SK-N-SH treated with all-trans-retinoic acid at 6 μM for 48 hours (cell line): ENCODE measurements at regions not wholly inside any gene's neighbourhood (a gene's known extent, or its start where the extent isn't known, plus 50 kb on each side); places are given as distances from the start of the nearest gene placed in this dataset.

Experiments used
- ATAC-seq: fragments of 200-7000 bp; cut with Tn5 transposase; 3 replicates; pipeline ENCODE4 v1.9.1; 2020; ENCODE audit warnings: mild to moderate bottlenecking, moderate library complexity
- ARNTL ChIP-seq: fragments of 450-650 bp; formaldehyde crosslinking; IDR thresholded peaks from 2 replicates; pipeline ENCODE4 v1.5.0; 2020; ENCODE audit warnings: low read depth, mild to moderate bottlenecking, moderate library complexity, borderline replicate concordance
- CREB5 ChIP-seq: fragments of 250-450 bp; sonication (Bioruptor Pico); IDR thresholded peaks from 2 replicates; pipeline ENCODE4 v1.5.1; 2020; ENCODE audit warnings: low read depth, mild to moderate bottlenecking, moderate library complexity
- CSDC2 ChIP-seq: fragments of 250-450 bp; sonication (Bioruptor Pico); IDR thresholded peaks from 2 replicates; pipeline ENCODE4 v1.5.0; 2020; ENCODE audit warnings: mild to moderate bottlenecking, moderate library complexity
- CSRNP3 ChIP-seq: fragments of 250-450 bp; sonication (Bioruptor Pico); IDR thresholded peaks from 2 replicates; pipeline ENCODE4 v1.5.1; 2021; ENCODE audit warnings: mild to moderate bottlenecking, moderate library complexity
- ESRRG ChIP-seq: fragments of 250-450 bp; sonication (Bioruptor Pico); IDR thresholded peaks from 2 replicates; pipeline ENCODE4 v1.6.1; 2021; ENCODE audit warnings: mild to moderate bottlenecking
- GLIS3 ChIP-seq: fragments of 250-450 bp; sonication (Bioruptor Pico); IDR thresholded peaks from 2 replicates; pipeline ENCODE4 v1.5.0; 2020; ENCODE audit warnings: mild to moderate bottlenecking, moderate library complexity
- OSR1 ChIP-seq: fragments of 250-450 bp; sonication (Bioruptor Pico); IDR thresholded peaks from 2 replicates; pipeline ENCODE4 v1.8.0; 2022; ENCODE audit warnings: moderate library complexity, mild to moderate bottlenecking, inconsistent platforms
- PATZ1 ChIP-seq: fragments of 250-450 bp; sonication (Bioruptor Pico); IDR thresholded peaks from 2 replicates; pipeline ENCODE4 v1.8.0; 2020; ENCODE audit warnings: mild to moderate bottlenecking, moderate library complexity, borderline replicate concordance
- POU6F1 ChIP-seq: fragments of 250-450 bp; sonication (Bioruptor Pico); IDR thresholded peaks from 2 replicates; pipeline ENCODE4 v1.8.0; 2021; ENCODE audit warnings: low read depth, mild to moderate bottlenecking, moderate library complexity, borderline replicate concordance
- PPARA ChIP-seq: fragments of 250-450 bp; sonication (Bioruptor Pico); IDR thresholded peaks from 2 replicates; pipeline ENCODE4 v1.5.0; 2020; ENCODE audit warnings: mild to moderate bottlenecking, borderline replicate concordance
- SNAI2 ChIP-seq: fragments of 250-450 bp; sonication (Bioruptor Pico); IDR thresholded peaks from 2 replicates; pipeline ENCODE4 v1.5.0; 2020; ENCODE audit warnings: mild to moderate bottlenecking, moderate library complexity
- TCF4 ChIP-seq: fragments of 250-450 bp; sonication (Bioruptor Pico); IDR thresholded peaks from 2 replicates; pipeline ENCODE4 v1.8.0; 2021; ENCODE audit warnings: mild to moderate bottlenecking, moderate library complexity, borderline replicate concordance
- TOX ChIP-seq: fragments of 250-450 bp; sonication (Bioruptor Pico); IDR thresholded peaks from 2 replicates; pipeline ENCODE4 v1.8.0; 2021; ENCODE audit warnings: mild to moderate bottlenecking, moderate library complexity, borderline replicate concordance
- TSHZ2 ChIP-seq: fragments of 250-450 bp; sonication (Bioruptor Pico); IDR thresholded peaks from 2 replicates; pipeline ENCODE4 v1.5.0; 2020; ENCODE audit warnings: mild to moderate bottlenecking, moderate library complexity
- ZC3H10 ChIP-seq: fragments of 250-450 bp; sonication (Bioruptor Pico); IDR thresholded peaks from 2 replicates; pipeline ENCODE4 v1.5.1; 2021; ENCODE audit warnings: mild to moderate bottlenecking, moderate library complexity
- ZFP3 ChIP-seq: fragments of 250-450 bp; sonication (Bioruptor Pico); IDR thresholded peaks from 2 replicates; pipeline ENCODE4 v1.5.0; 2020; ENCODE audit warnings: mild to moderate bottlenecking, moderate library complexity
- ZFP30 ChIP-seq: fragments of 450-650 bp; formaldehyde crosslinking; IDR thresholded peaks from 2 replicates; pipeline ENCODE4 v1.5.0; 2022; ENCODE audit warnings: mild to moderate bottlenecking, moderate library complexity
- ZNF565 ChIP-seq: fragments of 450-650 bp; formaldehyde crosslinking; conservative IDR thresholded peaks from 2 replicates; pipeline ENCODE4 v1.5.0; 2020; ENCODE audit warnings: low read depth, mild to moderate bottlenecking, moderate library complexity
- ZNF70 ChIP-seq: fragments of 450-650 bp; formaldehyde crosslinking; IDR thresholded peaks from 2 replicates; pipeline ENCODE4 v1.5.0; 2020; ENCODE audit warnings: mild to moderate bottlenecking, moderate library complexity
- ZNF8 ChIP-seq: fragments of 450-650 bp; formaldehyde crosslinking; IDR thresholded peaks from 2 replicates; pipeline ENCODE4 v1.5.0; 2020; ENCODE audit warnings: mild to moderate bottlenecking, moderate library complexity

- TF ChIP-seq ARNTL (no peak), TOX (CRISPR knock-in tag) (no peak), TSHZ2 (CRISPR knock-in tag) (no peak), CSDC2 (CRISPR knock-in tag) (no peak), CREB5 (CRISPR knock-in tag) (no peak)
- no peak for ATAC-seq
Measured at GRCh38 chr2:120452945-120453634, 107.2 kb downstream of the INHBB start.

GRCh38 chr2:120453635-120453998, 107.7 kb downstream of the INHBB start:
- ATAC-seq: no peak
- TF ChIP-seq ZNF70 (CRISPR knock-in tag) (no peak), ZC3H10 (CRISPR knock-in tag) (no peak)

- no peak for ATAC-seq
- TF ChIP-seq ESRRG (CRISPR knock-in tag) (no peak), ZNF8 (CRISPR knock-in tag) (no peak), TCF4 (CRISPR knock-in tag) (no peak), CREB5 (CRISPR knock-in tag) (no peak), ZFP30 (CRISPR knock-in tag) (no peak), ZC3H10 (CRISPR knock-in tag) (no peak), TOX (CRISPR knock-in tag) (no peak), SNAI2 (CRISPR knock-in tag) (no peak), ZNF70 (CRISPR knock-in tag) (no peak), CSDC2 (CRISPR knock-in tag) (no peak), ZFP3 (CRISPR knock-in tag) (no peak)
Measured at GRCh38 chr2:120454654-120455385, 108.9 kb downstream of the INHBB start.

- no peak for ATAC-seq
- TF ChIP-seq CSRNP3 (CRISPR knock-in tag): no peak
- no peak for TF ChIP-seq ESRRG (CRISPR knock-in tag)
- TF ChIP-seq ZFP3 (CRISPR knock-in tag): no peak
- TF ChIP-seq ZNF70 (CRISPR knock-in tag): no peak
- no peak for TF ChIP-seq ZFP30 (CRISPR knock-in tag)
- TF ChIP-seq PPARA (CRISPR knock-in tag): no peak
- no peak for TF ChIP-seq ZC3H10 (CRISPR knock-in tag)
- TF ChIP-seq PATZ1 (CRISPR knock-in tag): no peak
- no peak for TF ChIP-seq ZNF8 (CRISPR knock-in tag)
- no peak for TF ChIP-seq SNAI2 (CRISPR knock-in tag)
- no peak for TF ChIP-seq ZNF565 (CRISPR knock-in tag)
- TF ChIP-seq OSR1 (CRISPR knock-in tag): no peak
- TF ChIP-seq TCF4 (CRISPR knock-in tag): no peak
- no peak for TF ChIP-seq POU6F1
- no peak for TF ChIP-seq CSDC2 (CRISPR knock-in tag)
- no peak for TF ChIP-seq TSHZ2 (CRISPR knock-in tag)
- TF ChIP-seq GLIS3 (CRISPR knock-in tag): no peak
Measured at GRCh38 chr2:120455390-120455789, 109.5 kb downstream of the INHBB start.
